ENCODE measurements at regions not wholly inside any gene's neighbourhood (a gene's known extent, or its start where the extent isn't known, plus 50 kb on each side); places are given as distances from the start of the nearest gene placed in this dataset.

DNA sequence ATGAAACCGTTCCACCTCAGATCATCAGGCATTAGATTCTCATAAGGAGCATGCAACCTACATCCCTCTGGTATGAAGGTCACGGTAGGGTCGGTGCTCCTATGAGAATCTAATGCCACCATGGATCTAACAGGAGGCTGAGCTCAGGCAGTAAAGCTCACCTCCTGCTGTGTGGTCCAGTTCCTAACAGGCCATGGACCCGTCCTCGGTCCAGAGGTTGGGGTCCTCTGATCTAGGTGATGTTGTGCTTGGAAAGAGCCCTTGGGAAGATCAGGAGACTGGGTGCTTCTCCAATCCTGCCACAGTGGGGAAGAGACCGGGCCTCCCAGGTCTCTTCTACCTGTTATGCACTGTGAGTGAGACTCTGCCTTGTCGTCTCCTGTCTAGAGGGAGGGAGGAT, 104.6 kb downstream of the ACKR3 start:
- DNase-seq: no peak

DNA sequence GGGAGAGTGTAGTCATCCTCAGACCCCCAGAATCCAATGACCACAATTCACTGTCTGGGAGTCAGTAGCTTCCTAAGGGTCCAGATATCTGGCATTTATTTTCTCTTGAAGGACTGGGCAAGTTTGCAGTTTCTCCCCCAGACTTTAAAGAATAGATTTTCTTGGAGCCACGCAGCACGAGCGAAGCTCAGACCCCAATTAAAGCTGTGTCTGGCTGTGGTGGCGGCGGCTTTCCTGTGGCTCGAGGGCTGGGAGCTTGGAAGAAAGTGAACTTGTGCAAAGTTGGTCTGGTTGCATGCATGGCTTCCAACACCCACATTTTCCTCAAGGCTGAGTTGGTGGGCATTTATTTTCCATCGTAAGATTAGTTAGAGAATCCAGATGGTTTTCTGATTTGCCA, 105.0 kb downstream of the ACKR3 start:
- DNase-seq: no peak

DNA sequence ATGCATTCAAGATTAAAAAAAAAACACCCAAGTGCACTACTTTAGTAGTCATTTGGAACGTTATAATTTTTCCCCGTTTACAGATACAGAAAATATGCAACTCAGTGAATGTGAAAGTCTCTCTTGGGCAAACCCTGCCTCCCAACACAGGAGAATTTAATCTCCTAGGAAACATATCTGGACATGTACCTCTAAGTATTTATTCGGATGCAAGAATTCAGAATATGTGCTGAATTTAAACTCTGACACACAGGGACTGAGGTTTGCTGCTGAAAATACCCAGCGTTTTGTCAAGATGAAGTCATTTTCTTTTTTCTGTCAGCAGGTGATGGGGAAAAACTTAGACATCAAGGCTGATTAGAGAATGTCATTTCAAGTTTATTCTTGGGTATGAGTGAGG, 105.4 kb downstream of the ACKR3 start:
- no peak for DNase-seq

- DNase-seq: no peak
Measured at GRCh38 chr2:236675526-236675925, 105.9 kb downstream of the ACKR3 start.

GRCh38 chr2:236676136-236676873, 106.7 kb downstream of the ACKR3 start:
- DNase-seq: no peak

- no peak for DNase-seq
Measured at GRCh38 chr2:236677368-236677767, 107.7 kb downstream of the ACKR3 start.

DNA sequence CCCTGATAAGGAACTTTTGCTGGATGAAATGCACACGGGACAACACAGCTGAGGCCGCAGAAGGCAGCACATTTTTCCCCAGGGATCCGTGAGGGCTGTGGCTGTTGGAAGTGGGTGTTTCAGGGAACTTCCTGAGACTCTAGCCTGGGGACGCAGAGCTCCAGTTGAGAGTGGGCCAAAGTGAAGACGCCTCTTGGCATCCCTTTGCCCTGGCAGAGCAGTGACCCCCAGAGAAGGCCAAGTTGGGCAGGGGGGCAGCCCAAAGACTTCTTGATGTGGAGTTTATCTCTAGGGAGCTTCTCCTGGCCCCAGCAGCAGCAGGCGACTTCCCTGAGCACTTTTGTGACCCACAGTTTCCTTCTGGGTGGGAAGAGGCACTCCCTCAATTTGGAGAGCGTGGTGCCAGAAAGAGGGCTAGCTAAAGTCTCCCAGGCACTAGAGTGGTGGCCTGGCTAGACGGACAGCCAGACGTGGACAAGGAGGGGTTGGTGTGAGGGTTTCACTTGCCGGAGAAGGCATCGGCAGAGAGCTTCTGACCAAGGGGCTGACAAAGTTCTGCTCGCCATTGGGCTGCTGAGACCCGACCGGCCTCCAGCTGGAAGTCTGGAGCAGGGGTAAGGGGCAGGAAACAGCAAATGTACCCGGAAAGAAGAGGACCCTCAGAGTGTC, 108.8 kb downstream of the ACKR3 start:
- no peak for DNase-seq

GRCh38 chr2:236679884-236680860, 110.5 kb downstream of the ACKR3 start:
- DNase-seq: no peak

DNA sequence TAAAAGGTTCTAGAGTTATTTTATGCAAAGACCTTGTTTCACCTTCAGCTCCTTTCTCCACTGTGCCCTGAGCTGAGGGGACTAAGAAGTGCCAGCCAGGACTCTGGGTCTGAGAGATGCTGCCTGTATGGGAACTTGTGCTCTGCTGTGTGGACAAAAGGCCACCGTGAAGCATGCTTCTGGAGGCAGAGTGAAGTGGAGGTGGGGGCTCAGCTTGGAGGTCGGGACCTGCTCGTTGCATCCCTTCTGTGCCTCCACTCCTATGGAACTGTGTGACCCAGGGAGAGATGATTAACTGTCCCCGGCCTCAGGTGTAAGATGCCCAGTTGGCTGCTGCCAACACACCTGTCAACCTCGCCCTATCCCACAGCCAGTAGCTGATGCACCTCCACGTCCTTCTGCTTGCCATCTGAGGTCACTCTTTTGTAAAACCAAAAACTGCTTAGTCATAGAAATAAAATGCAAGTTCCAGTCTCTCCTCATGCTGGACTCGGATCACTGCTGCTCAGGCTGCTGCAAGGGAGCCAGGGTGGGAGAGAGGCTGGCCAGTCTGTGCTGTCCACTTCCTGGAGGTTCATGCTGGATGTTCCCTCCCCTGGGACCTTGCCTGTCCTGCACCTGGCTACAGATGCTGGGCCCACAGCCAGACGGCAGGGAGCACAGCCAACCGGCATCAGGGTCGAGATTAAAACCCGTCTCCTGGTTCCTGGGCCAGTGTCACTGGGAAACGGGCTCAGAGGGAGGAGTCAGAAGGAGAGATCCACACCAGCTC, 113.2 kb downstream of the ACKR3 start:
- DNase-seq: no peak

GRCh38 chr2:236684504-236685256, 115.1 kb downstream of the ACKR3 start:
- DNase-seq: no peak

DNA sequence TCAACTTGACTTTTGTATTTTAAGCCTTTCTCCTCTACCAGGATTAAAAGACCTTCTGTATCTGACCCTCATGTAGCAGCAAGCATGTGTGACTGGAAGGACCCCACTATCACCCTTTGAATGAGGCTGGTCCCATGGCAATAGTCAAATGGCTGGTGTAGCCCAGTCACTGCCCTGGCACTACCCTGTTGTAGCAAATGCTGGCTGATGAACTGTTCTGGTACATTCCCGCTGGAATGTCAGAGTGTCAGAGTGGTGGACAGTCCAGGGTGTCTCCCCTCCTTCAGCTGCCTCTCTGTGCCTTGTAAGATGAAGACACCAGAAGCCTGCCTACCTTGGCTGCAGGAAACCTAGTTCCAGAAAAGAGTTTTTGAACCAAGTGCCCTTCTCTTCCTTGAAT, 115.7 kb downstream of the ACKR3 start:
- DNase-seq: no peak

GRCh38 chr2:236685979-236686520, 116.4 kb downstream of the ACKR3 start:
- no peak for DNase-seq

DNA sequence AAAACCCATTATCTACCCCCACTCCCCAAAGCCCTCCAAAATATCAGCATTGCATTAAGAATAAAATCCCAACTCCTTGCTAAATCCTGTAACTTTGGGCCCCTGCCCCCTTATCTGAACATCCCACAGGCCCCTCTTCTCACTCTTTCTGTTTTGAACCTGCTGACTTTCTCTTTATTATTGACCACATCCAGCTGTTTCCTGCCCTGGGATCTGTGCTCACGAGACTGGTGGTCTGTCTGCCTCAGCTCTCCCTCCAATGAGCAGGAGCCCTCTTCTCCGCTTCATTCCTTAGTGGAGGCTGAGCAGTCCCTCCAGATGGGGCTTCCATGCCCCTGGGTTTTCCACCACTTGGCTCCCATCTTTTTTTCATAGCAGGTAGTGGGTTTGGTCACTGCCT, 116.9 kb downstream of the ACKR3 start:
- no peak for DNase-seq

- DNase-seq: no peak
Measured at GRCh38 chr2:236687296-236687965, 117.8 kb downstream of the ACKR3 start.

- no peak for DNase-seq
Measured at GRCh38 chr2:236688157-236688556, 118.5 kb downstream of the ACKR3 start.

GRCh38 chr2:236688563-236689392, 119.2 kb downstream of the ACKR3 start:
- DNase-seq: no peak

- no peak for DNase-seq
Measured at GRCh38 chr2:236689393-236689700, 119.7 kb downstream of the ACKR3 start.

DNA sequence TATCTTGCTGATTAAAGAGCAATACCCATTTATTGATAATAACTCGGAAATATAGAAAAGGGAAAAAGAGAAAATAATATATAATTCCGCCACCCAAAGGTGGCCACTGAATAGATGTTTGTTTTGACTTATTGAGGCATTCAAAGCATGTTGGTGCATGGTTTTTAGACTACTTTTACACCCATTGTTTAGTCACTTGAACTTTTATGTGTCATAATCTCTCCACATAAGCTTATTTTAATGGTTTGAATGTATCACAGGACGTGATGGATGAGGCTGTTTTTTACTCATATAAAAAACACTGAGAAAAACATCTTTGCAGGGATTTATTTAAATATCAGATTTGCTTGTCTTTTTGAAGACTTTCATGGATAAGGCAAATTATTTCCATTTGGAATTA, 120.4 kb downstream of the ACKR3 start:
- no peak for DNase-seq

- no peak for DNase-seq
Measured at GRCh38 chr2:236690726-236691125, 121.1 kb downstream of the ACKR3 start.

- no peak for DNase-seq
Measured at GRCh38 chr2:236691799-236692167, 122.2 kb downstream of the ACKR3 start.
